CD4-positive, alpha-beta T cell (primary cell): ENCODE measurements at regions not wholly inside any gene's neighbourhood (a gene's known extent, or its start where the extent isn't known, plus 50 kb on each side); places are given as distances from the start of the nearest gene placed in this dataset.

Experiments
- ATAC-seq: fragments of 200-7000 bp; cut with Tn5 transposase; one replicate; pipeline ENCODE4 v1.10.0; 2022; ENCODE audit warnings: mild to moderate bottlenecking; ENCODE audit not compliant: poor library complexity
- CTCF ChIA-PET: fragments of 350-600 bp; sonication (Branson Sonifier 250); formaldehyde crosslinking; loops from one replicate; lab custom pipeline; 2021; ENCODE audit warnings: antibody characterized with exemption, inconsistent platforms; lab: Charles Lee
- POLR2A ChIA-PET: fragments of 350-600 bp; sonication (Branson Sonifier 250); formaldehyde crosslinking; loops from one replicate; lab custom pipeline; 2021; ENCODE audit warnings: antibody characterized with exemption, inconsistent platforms; lab: Charles Lee
- DNase-seq, 14 experiments: peaks; one replicate each; pipeline ENCODE4 v3.0.0-alpha.2; 2013 to 2020; ENCODE audit warnings: mixed read lengths in 2 of 14
- H3K27ac ChIP-seq, 2 donors: one replicate each; pipeline versions ENCODE4 v1.5.1 to v1.7.0; 2013; ENCODE audit warnings: low read length in 2 of 2, low read depth in 1 of 2, mild to moderate bottlenecking in 1 of 2
- H3K27me3 ChIP-seq, 2 experiments: 1 replicate in 1 of 2; 2 replicates in 1 of 2; pipeline versions ENCODE4 v1.6.1 to v1.7.0; 2013; ENCODE audit warnings: low read length in 2 of 2, control low read depth in 1 of 2, mild to moderate bottlenecking in 1 of 2, moderate library complexity in 1 of 2; ENCODE audit not compliant: insufficient read depth in 2 of 2, control insufficient read depth in 1 of 2
- H3K36me3 ChIP-seq: one replicate; pipeline ENCODE4 v1.6.1; 2013; ENCODE audit warnings: low read length, control low read depth; ENCODE audit not compliant: insufficient read depth
- H3K4me1 ChIP-seq: one replicate; pipeline ENCODE4 v1.6.1; 2013; ENCODE audit warnings: low read length, control low read depth; ENCODE audit not compliant: insufficient read depth
- H3K4me3 ChIP-seq: one replicate; pipeline ENCODE4 v1.5.1; 2013; ENCODE audit warnings: mild to moderate bottlenecking, low read length, moderate library complexity
- H3K9me3 ChIP-seq, 2 experiments: 1 replicate in 1 of 2; 2 replicates in 1 of 2; pipeline versions ENCODE4 v1.6.1 to v1.7.0; 2013; ENCODE audit warnings: low read length in 2 of 2, mild to moderate bottlenecking in 2 of 2, control low read depth in 1 of 2, moderate library complexity in 1 of 2; ENCODE audit not compliant: control insufficient read depth in 1 of 2, insufficient read depth in 1 of 2
- H3K27ac Mint-ChIP-seq: one replicate; pipeline ENCODE4 v1.8.0; 2020; ENCODE audit warnings: mixed read lengths
- H3K27me3 Mint-ChIP-seq: one replicate; pipeline ENCODE4 v1.8.0; 2021; ENCODE audit warnings: mixed read lengths
- H3K36me3 Mint-ChIP-seq: one replicate; pipeline ENCODE4 v1.8.0; 2021; ENCODE audit warnings: low read depth, mixed read lengths
- H3K4me1 Mint-ChIP-seq: one replicate; pipeline ENCODE4 v1.8.0; 2021; ENCODE audit warnings: low read depth, mixed read lengths
- H3K4me3 Mint-ChIP-seq: one replicate; pipeline ENCODE4 v1.8.0; 2020; ENCODE audit warnings: mild to moderate bottlenecking, mixed read lengths
- H3K9me3 Mint-ChIP-seq: one replicate; pipeline ENCODE4 v1.8.0; 2020; ENCODE audit warnings: mixed read lengths
- CTCF ChIP-seq: fragments of 200-600 bp; IDR thresholded peaks from one replicate; pipeline ENCODE4 v1.8.0; 2022; ENCODE audit warnings: antibody characterized with exemption, mild to moderate bottlenecking
- intact Hi-C, 2 experiments: fragments of 100-400 bp; cut with DNase I in 1 of 2; cut with micrococcal nuclease in 1 of 2; formaldehyde crosslinking; loops; one replicate each; pipeline versions ENCODE4 v1.15.1 to v1.9.0; 2023 to 2025; cut with DNase I, micrococcal nuclease

- H3K27ac Mint-ChIP-seq, result no peak overlapping the region
Measured at GRCh38 chrX:151812661-151813060, 78.1 kb downstream of the CNGA2 start.

GRCh38 chrX:151814767-151815166 lies 80.2 kb downstream of the CNGA2 start:
- no peak overlapping the region for H3K27ac ChIP-seq
- Mint-ChIP-seq H3K4me1 (no peaks in the 10 kb centered on the region), H3K36me3 (no peaks in the 10 kb centered on the region), H3K27me3 (no peaks in the 10 kb centered on the region), H3K4me3 (no peak overlapping the region), H3K9me3 (no peaks in the 10 kb centered on the region), H3K27ac (no peak overlapping the region)
- H3K27me3 ChIP-seq, result no peaks in the 10 kb centered on the region
- intact Hi-C loops, result no loop called here
- DNase-seq (no peak), ATAC-seq (no peak)
- no peak overlapping the region for H3K4me3 ChIP-seq
- no peaks in the 10 kb centered on the region for H3K4me1 ChIP-seq
- POLR2A ChIA-PET, result no interaction called here
- CTCF ChIA-PET, result interaction anchor here (0.6 kb wide), 1 partner anchor 171 kb away, joined by 3 read pairs; no protein-coding TSS in a partner anchor
- TF ChIP-seq CTCF, result no peak
- no peaks in the 10 kb centered on the region for H3K9me3 ChIP-seq
- H3K36me3 ChIP-seq, result no peaks in the 10 kb centered on the region

More at GRCh38 chrX:151812661-151813060, 78.1 kb downstream of the CNGA2 start:
- ChIA-PET CTCF (no interaction called here), POLR2A (no interaction called here)
- no peaks in the 10 kb centered on the region for H3K36me3 ChIP-seq
- no peak overlapping the region for H3K4me3 ChIP-seq
- Mint-ChIP-seq H3K9me3 (no peaks in the 10 kb centered on the region), H3K4me3 (no peak overlapping the region), H3K36me3 (no peaks in the 10 kb centered on the region), H3K27me3 (no peaks in the 10 kb centered on the region), H3K4me1 (no peaks in the 10 kb centered on the region)
- ATAC-seq (no peak), DNase-seq (no peak)
- no peaks in the 10 kb centered on the region for H3K27me3 ChIP-seq
- no peak for TF ChIP-seq CTCF
- no peaks in the 10 kb centered on the region for H3K4me1 ChIP-seq
- H3K27ac ChIP-seq, result no peak overlapping the region
- intact Hi-C loops, result no loop called here
- no peaks in the 10 kb centered on the region for H3K9me3 ChIP-seq

- POLR2A ChIA-PET, result no interaction called here
- H3K36me3 ChIP-seq, result no peaks in the 10 kb centered on the region
- no peak overlapping the region for H3K27ac Mint-ChIP-seq
Measured at GRCh38 chrX:151815398-151815797, 80.9 kb downstream of the CNGA2 start.

More at GRCh38 chrX:151815398-151815797, 80.9 kb downstream of the CNGA2 start:
- Mint-ChIP-seq H3K27me3 (no peaks in the 10 kb centered on the region), H3K4me1 (no peaks in the 10 kb centered on the region), H3K4me3 (no peak overlapping the region), H3K36me3 (no peaks in the 10 kb centered on the region), H3K9me3 (no peaks in the 10 kb centered on the region)
- Histone ChIP-seq H3K9me3 (no peaks in the 10 kb centered on the region), H3K4me3 (no peak overlapping the region), H3K27ac (no peak overlapping the region), H3K27me3 (no peaks in the 10 kb centered on the region), H3K4me1 (no peaks in the 10 kb centered on the region)
- CTCF ChIA-PET, result no interaction called here
- intact Hi-C loops, result no loop called here
- no peak for DNase-seq
- no peak for TF ChIP-seq CTCF
- ATAC-seq, result no peak
